ENCODE measurements at regions not wholly inside any gene's neighbourhood (a gene's known extent, or its start where the extent isn't known, plus 50 kb on each side); places are given as distances from the start of the nearest gene placed in this dataset.

DNA sequence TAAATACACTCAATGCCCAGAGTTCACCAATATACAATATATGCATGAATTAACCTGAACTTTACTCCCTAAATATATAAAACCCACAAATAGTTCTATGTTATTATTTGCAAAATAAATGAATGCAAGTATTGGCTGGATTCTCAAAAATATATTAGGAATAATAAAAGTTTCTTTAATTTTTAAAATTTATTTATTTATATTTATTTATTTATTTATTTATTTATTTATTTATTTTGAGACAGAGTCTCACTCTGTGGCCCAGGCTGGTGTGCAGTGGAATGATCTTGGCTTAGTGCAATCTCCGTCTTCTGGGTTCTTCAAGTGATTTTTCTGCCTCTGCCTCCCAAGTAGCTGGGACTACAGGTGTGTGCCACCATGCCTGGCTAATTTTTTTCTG, 88.7 kb upstream of the TMEFF2 start:
- Histone ChIP-seq H3K9me3 (ENCODE audit: insufficient read depth, low read depth) (no peaks in the 10 kb centered on the region), H3F3A (ENCODE audit: insufficient read depth, low read depth) (no peaks in the 10 kb centered on the region), H3K4me3 (no peak overlapping the region), H3K36me3 (ENCODE audit: low read depth) (no peaks in the 10 kb centered on the region), H3K4me2 (no peak overlapping the region), H3K4me1 (replicated peaks; ENCODE audit: insufficient read depth) (no peaks in the 10 kb centered on the region), H4K20me1 (ENCODE audit: insufficient read depth) (no peaks in the 10 kb centered on the region), H3K27me3 (ENCODE audit: insufficient read depth, low read depth) (no peaks in the 10 kb centered on the region), H3K79me2 (ENCODE audit: low read depth) (no peaks in the 10 kb centered on the region), H3K27ac (no peak overlapping the region), H2AFZ (no peak overlapping the region), H3K9me2 (ENCODE audit: insufficient read depth) (no peaks in the 10 kb centered on the region)
- ChIA-PET CTCF (no interaction called here), POLR2A (ENCODE audit: unreplicated experiment) (no interaction called here)
- no peak for TF ChIP-seq EZH2 (IDR thresholded peaks at IDR 0.05; ENCODE audit: low read depth)
- TF ChIP-seq, protein P1, sequence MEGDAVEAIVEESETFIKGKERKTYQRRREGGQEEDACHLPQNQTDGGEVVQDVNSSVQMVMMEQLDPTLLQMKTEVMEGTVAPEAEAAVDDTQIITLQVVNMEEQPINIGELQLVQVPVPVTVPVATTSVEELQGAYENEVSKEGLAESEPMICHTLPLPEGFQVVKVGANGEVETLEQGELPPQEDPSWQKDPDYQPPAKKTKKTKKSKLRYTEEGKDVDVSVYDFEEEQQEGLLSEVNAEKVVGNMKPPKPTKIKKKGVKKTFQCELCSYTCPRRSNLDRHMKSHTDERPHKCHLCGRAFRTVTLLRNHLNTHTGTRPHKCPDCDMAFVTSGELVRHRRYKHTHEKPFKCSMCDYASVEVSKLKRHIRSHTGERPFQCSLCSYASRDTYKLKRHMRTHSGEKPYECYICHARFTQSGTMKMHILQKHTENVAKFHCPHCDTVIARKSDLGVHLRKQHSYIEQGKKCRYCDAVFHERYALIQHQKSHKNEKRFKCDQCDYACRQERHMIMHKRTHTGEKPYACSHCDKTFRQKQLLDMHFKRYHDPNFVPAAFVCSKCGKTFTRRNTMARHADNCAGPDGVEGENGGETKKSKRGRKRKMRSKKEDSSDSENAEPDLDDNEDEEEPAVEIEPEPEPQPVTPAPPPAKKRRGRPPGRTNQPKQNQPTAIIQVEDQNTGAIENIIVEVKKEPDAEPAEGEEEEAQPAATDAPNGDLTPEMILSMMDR (conservative IDR thresholded peaks at IDR 0.05): no peak
- BruUV-seq (replicated peaks): no TSS peak
- intact Hi-C loops (cut with micrococcal nuclease; ENCODE audit: unreplicated experiment): no loop called here
- no peak for DNase-seq

DNA sequence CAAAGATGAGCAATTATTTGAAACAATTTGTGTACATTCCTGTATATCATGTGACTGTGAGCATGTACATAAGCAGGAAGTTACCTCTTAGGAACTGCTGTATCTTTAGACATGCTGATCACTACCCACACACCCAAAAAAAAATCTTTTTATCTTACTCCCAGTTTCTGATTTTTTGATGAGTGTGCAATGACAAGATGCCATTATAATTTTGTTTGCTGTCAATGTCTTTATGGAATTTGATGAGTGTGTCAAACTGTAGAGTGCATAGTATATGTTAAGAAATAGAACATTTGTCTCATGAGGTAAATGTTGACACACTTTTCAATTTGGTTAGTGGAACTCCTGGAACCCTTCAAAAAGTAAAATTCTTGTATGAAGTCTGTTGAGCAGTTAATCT, 84.0 kb upstream of the TMEFF2 start:
- Histone ChIP-seq H3K27ac (no peak overlapping the region), H3K9me3 (ENCODE audit: insufficient read depth, low read depth) (no peaks in the 10 kb centered on the region), H4K20me1 (ENCODE audit: insufficient read depth) (no peaks in the 10 kb centered on the region), H3K4me3 (no peak overlapping the region), H3K79me2 (ENCODE audit: low read depth) (no peaks in the 10 kb centered on the region), H3K4me2 (no peak overlapping the region), H3K36me3 (ENCODE audit: low read depth) (no peaks in the 10 kb centered on the region), H3K27me3 (ENCODE audit: insufficient read depth, low read depth) (no peaks in the 10 kb centered on the region), H2AFZ (no peak overlapping the region), H3K9me2 (ENCODE audit: insufficient read depth) (no peaks in the 10 kb centered on the region), H3K4me1 (replicated peaks; ENCODE audit: insufficient read depth) (no peaks in the 10 kb centered on the region), H3F3A (ENCODE audit: insufficient read depth, low read depth) (no peaks in the 10 kb centered on the region)
- DNase-seq: no peak
- ChIA-PET CTCF (no interaction called here), POLR2A (ENCODE audit: unreplicated experiment) (no interaction called here)
- intact Hi-C loops (cut with micrococcal nuclease; ENCODE audit: unreplicated experiment): no loop called here
- TF ChIP-seq, protein P1 (conservative IDR thresholded peaks at IDR 0.05): no peak
- TF ChIP-seq EZH2 (IDR thresholded peaks at IDR 0.05; ENCODE audit: low read depth): no peak
- BruUV-seq (replicated peaks): no TSS peak

DNA sequence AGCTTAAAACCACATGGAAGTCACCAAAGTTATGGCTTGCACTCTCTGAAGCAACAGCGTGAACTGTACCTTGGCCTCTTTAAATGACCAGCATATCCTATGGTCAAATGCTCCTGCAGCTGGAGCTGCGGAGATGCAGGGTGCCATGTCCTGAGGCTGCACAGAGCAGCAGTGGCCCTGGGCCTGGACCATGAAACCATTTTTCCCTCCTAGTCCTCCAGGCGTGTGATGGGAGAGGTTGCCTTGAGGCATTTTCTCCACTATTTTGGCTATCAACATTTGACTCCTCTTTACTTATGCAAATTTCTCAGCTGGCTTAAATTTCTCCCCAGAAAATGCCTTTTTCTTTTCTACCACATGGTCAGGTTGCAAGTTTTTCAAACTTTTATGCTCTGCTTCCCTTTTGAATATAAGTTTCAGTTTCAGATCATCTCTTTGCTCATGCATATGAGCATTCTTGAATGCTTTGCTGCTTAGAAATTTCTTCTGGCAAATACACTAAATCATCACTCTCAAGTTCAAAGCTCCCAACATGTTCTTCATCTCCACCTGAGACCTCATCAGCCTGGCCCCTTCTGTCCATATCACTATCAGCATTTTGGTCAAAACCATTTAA, 82.9 kb upstream of the TMEFF2 start:
- intact Hi-C loops (cut with micrococcal nuclease; ENCODE audit: unreplicated experiment): no loop called here
- Histone ChIP-seq H4K20me1 (ENCODE audit: insufficient read depth) (no peaks in the 10 kb centered on the region), H3K4me2 (no peak overlapping the region), H3K27ac (no peak overlapping the region), H3F3A (ENCODE audit: insufficient read depth, low read depth) (no peaks in the 10 kb centered on the region), H3K4me3 (no peak overlapping the region), H2AFZ (no peak overlapping the region), H3K9me3 (ENCODE audit: insufficient read depth, low read depth) (no peaks in the 10 kb centered on the region), H3K36me3 (ENCODE audit: low read depth) (no peaks in the 10 kb centered on the region), H3K9me2 (ENCODE audit: insufficient read depth) (no peaks in the 10 kb centered on the region), H3K27me3 (ENCODE audit: insufficient read depth, low read depth) (no peaks in the 10 kb centered on the region), H3K79me2 (ENCODE audit: low read depth) (no peaks in the 10 kb centered on the region), H3K4me1 (replicated peaks; ENCODE audit: insufficient read depth) (no peaks in the 10 kb centered on the region)
- ChIA-PET CTCF (no interaction called here), POLR2A (ENCODE audit: unreplicated experiment) (no interaction called here)
- TF ChIP-seq EZH2 (IDR thresholded peaks at IDR 0.05; ENCODE audit: low read depth): no peak
- TF ChIP-seq, protein P1 (conservative IDR thresholded peaks at IDR 0.05): no peak
- no peak for DNase-seq
- no TSS peak for BruUV-seq (replicated peaks)

Measured in PC-9 (cell line).